ENCODE measurements at regions not wholly inside any gene's neighbourhood (a gene's known extent, or its start where the extent isn't known, plus 50 kb on each side); places are given as distances from the start of the nearest gene placed in this dataset.
"Not testable (repeated sequence)": the region's sequence is repeated elsewhere in the genome, so short reads cannot be mapped to it uniquely, and the experiment has no call there.

- DNase-seq (ENCODE audit: low read depth in 2 of 2), result no peak
Observed at GRCh38 chr6:21771626-21772320, 178.2 kb downstream of the SOX4 start.

- DNase-seq (ENCODE audit: low read depth in 2 of 2), result no peak
Observed at GRCh38 chr6:21772477-21772876, 178.9 kb downstream of the SOX4 start.

- no peak for DNase-seq (ENCODE audit: low read depth in 2 of 2)
Observed at GRCh38 chr6:21772884-21773575, 179.5 kb downstream of the SOX4 start.

- no peak for DNase-seq (ENCODE audit: low read depth in 2 of 2)
Observed at GRCh38 chr6:21773576-21773968, 180.0 kb downstream of the SOX4 start.

GRCh38 chr6:21777846-21778245, 184.3 kb downstream of the SOX4 start:
- no peak for DNase-seq (ENCODE audit: low read depth in 2 of 2)

GRCh38 chr6:21780141-21780540, 186.6 kb downstream of the SOX4 start:
- no peak for DNase-seq (ENCODE audit: low read depth in 2 of 2)

- DNase-seq (ENCODE audit: low read depth in 2 of 2), result no peak
Observed at GRCh38 chr6:21780679-21781078, 187.1 kb downstream of the SOX4 start.

GRCh38 chr6:21781128-21781527, 187.6 kb downstream of the SOX4 start:
- no peak for DNase-seq (ENCODE audit: low read depth in 2 of 2)

GRCh38 chr6:21785164-21785563, 191.6 kb downstream of the SOX4 start:
- no peak for DNase-seq (ENCODE audit: low read depth in 2 of 2)

- DNase-seq (ENCODE audit: low read depth in 2 of 2), result no peak
Observed at GRCh38 chr6:21791056-21791455, 197.5 kb downstream of the SOX4 start.

- no peak for DNase-seq (ENCODE audit: low read depth in 2 of 2)
Observed at GRCh38 chr6:21791581-21791980, 198.0 kb downstream of the SOX4 start.

GRCh38 chr6:21792177-21792576, 198.6 kb downstream of the SOX4 start:
- DNase-seq (ENCODE audit: low read depth in 2 of 2), result no peak

GRCh38 chr6:21796979-21797378, 203.4 kb downstream of the SOX4 start:
- not testable (repeated sequence) for DNase-seq (ENCODE audit: low read depth in 2 of 2)

- DNase-seq (ENCODE audit: low read depth in 2 of 2), result no peak
Observed at GRCh38 chr6:21798468-21798867, 204.9 kb downstream of the SOX4 start.

GRCh38 chr6:21800330-21800729, 206.8 kb downstream of the SOX4 start:
- no peak for DNase-seq (ENCODE audit: low read depth in 2 of 2)

GRCh38 chr6:21800948-21801438, 207.4 kb downstream of the SOX4 start:
- DNase-seq (ENCODE audit: low read depth in 2 of 2), result no peak

- DNase-seq (ENCODE audit: low read depth in 2 of 2), result no peak
Observed at GRCh38 chr6:21801446-21802174, 208.1 kb downstream of the SOX4 start.

GRCh38 chr6:21802175-21802822, 208.7 kb downstream of the SOX4 start:
- no peak for DNase-seq (ENCODE audit: low read depth in 2 of 2)

- no peak for DNase-seq (ENCODE audit: low read depth in 2 of 2)
Observed at GRCh38 chr6:21804941-21805610, 211.5 kb downstream of the SOX4 start.

GRCh38 chr6:21807299-21808044, 213.9 kb downstream of the SOX4 start:
- DNase-seq (ENCODE audit: low read depth in 2 of 2), result no peak

GRCh38 chr6:21808045-21808470, 214.5 kb downstream of the SOX4 start:
- DNase-seq (ENCODE audit: low read depth in 2 of 2), result no peak
